IMR-90 (cell line): ENCODE measurements at regions not wholly inside any gene's neighbourhood (a gene's known extent, or its start where the extent isn't known, plus 50 kb on each side); places are given as distances from the start of the nearest gene placed in this dataset.

Experiments
- ATAC-seq: fragments of 200-7000 bp; cut with Tn5 transposase; 2 replicates; pipeline ENCODE4 v1.9.1; 2020; ENCODE audit warnings: low read depth, mild to moderate bottlenecking, moderate library complexity
- BruUV-seq: library from RNA; stranded (reverse); fragments of 400-500 nt; replicated peaks from 2 replicates; lab custom pipeline; 2021; lab: Mats Ljungman, UMichigan
- CTCF ChIA-PET: fragments of 300-600 bp; formaldehyde crosslinking; extraction: SDS; loops from one replicate; lab custom pipeline; 2021; ENCODE audit warnings: antibody characterized with exemption; lab: Yijun Ruan, JAX
- POLR2A ChIA-PET: fragments of 300-600 bp; sonication (Branson Sonifier 250); formaldehyde crosslinking; loops from one replicate; lab custom pipeline; 2022; ENCODE audit warnings: antibody characterized with exemption; ENCODE audit not compliant: unreplicated experiment; lab: Charles Lee
- DNase-seq: peaks from one replicate; pipeline ENCODE4 v3.0.0; 2013
- H2AFZ ChIP-seq: replicated peaks from 2 replicates; pipeline ENCODE3; 2013; ENCODE audit warnings: low read length, mild to moderate bottlenecking; ENCODE audit not compliant: poor library complexity
- H2AK5ac ChIP-seq: 2 replicates; pipeline ENCODE4 v1.6.1; 2013; ENCODE audit warnings: low read depth, low read length, inconsistent platforms
- H2AK9ac ChIP-seq: replicated peaks from 2 replicates; pipeline ENCODE3; 2013; ENCODE audit warnings: mild to moderate bottlenecking, low read depth, low read length, moderate library complexity; ENCODE audit not compliant: poor library complexity
- H2BK120ac ChIP-seq: 2 replicates; pipeline ENCODE4 v1.6.1; 2013; ENCODE audit warnings: low read depth, low read length, inconsistent platforms
- H2BK15ac ChIP-seq: 3 replicates; pipeline ENCODE4 v1.6.1; 2013; ENCODE audit warnings: low read depth, low read length, inconsistent platforms
- H2BK20ac ChIP-seq: 2 replicates; pipeline ENCODE4 v1.6.1; 2013; ENCODE audit warnings: low read depth, mild to moderate bottlenecking, inconsistent platforms, low read length, moderate library complexity
- H2BK5ac ChIP-seq: 2 replicates; pipeline ENCODE4 v1.6.1; 2013; ENCODE audit warnings: mild to moderate bottlenecking, low read depth, low read length, inconsistent platforms; ENCODE audit not compliant: poor library complexity, severe bottlenecking
- H3K14ac ChIP-seq: replicated peaks from 2 replicates; pipeline ENCODE4 v1.6.1; 2013; ENCODE audit warnings: low read depth, low read length, inconsistent platforms
- H3K18ac ChIP-seq: 2 replicates; pipeline ENCODE4 v1.6.1; 2013; ENCODE audit warnings: low read depth, low read length, control low read depth
- H3K23ac ChIP-seq: 2 replicates; pipeline ENCODE4 v1.6.1; 2013; ENCODE audit warnings: low read depth, low read length, inconsistent platforms
- H3K27ac ChIP-seq: 2 replicates; pipeline ENCODE4 v1.5.1; 2013; ENCODE audit warnings: mild to moderate bottlenecking, control low read depth, low read length; ENCODE audit not compliant: insufficient read depth
- H3K27me3 ChIP-seq: 2 replicates; pipeline ENCODE4 v1.6.1; 2013; ENCODE audit warnings: low read length; ENCODE audit not compliant: control insufficient read depth, insufficient read depth
- H3K36me3 ChIP-seq: 2 replicates; pipeline ENCODE4 v1.6.1; 2013; ENCODE audit warnings: low read length, mixed read lengths; ENCODE audit not compliant: control insufficient read depth, insufficient read depth
- H3K4ac ChIP-seq: 2 replicates; pipeline ENCODE4 v1.6.1; 2013; ENCODE audit warnings: low read depth, low read length, inconsistent platforms
- H3K4me1 ChIP-seq: 2 replicates; pipeline ENCODE4 v1.6.1; 2013; ENCODE audit warnings: low read length, mixed read lengths; ENCODE audit not compliant: control insufficient read depth, insufficient read depth
- H3K4me2 ChIP-seq: 2 replicates; pipeline ENCODE4 v1.6.1; 2013; ENCODE audit warnings: low read depth, mild to moderate bottlenecking, control low read depth, low read length, moderate library complexity
- H3K4me3 ChIP-seq: 2 replicates; pipeline ENCODE4 v1.5.1; 2013; ENCODE audit warnings: low read depth, mild to moderate bottlenecking, control low read depth, low read length, moderate library complexity; ENCODE audit not compliant: insufficient read depth
- H3K56ac ChIP-seq: 2 replicates; pipeline ENCODE4 v1.6.1; 2013; ENCODE audit warnings: low read length, inconsistent platforms; ENCODE audit not compliant: insufficient read depth; ENCODE audit errors: extremely low read depth
- H3K79me1 ChIP-seq, 2 experiments: 2 replicates each; pipeline ENCODE4 v1.6.1; 2013; ENCODE audit warnings: low read length in 2 of 2, inconsistent platforms in 1 of 2, low read depth in 1 of 2
- H3K9ac ChIP-seq: 2 replicates; pipeline ENCODE4 v1.6.1; 2013; ENCODE audit warnings: low read depth, low read length, control low read depth
- H3K9me1 ChIP-seq: 2 replicates; pipeline ENCODE4 v1.6.1; 2013; ENCODE audit warnings: low read length, inconsistent platforms; ENCODE audit not compliant: insufficient read depth
- H3K9me3 ChIP-seq: 2 replicates; pipeline ENCODE4 v1.6.1; 2013; ENCODE audit warnings: low read length; ENCODE audit not compliant: control insufficient read depth, insufficient read depth
- H4K20me1 ChIP-seq: 2 replicates; pipeline ENCODE4 v1.6.1; 2013; ENCODE audit warnings: low read length, inconsistent platforms; ENCODE audit not compliant: insufficient read depth
- H4K5ac ChIP-seq: 2 replicates; pipeline ENCODE4 v1.6.1; 2013; ENCODE audit warnings: mild to moderate bottlenecking, low read depth, low read length, control low read depth
- H4K8ac ChIP-seq, 2 experiments: 2 replicates each; pipeline ENCODE4 v1.6.1; 2013; ENCODE audit warnings: low read depth in 2 of 2, low read length in 2 of 2, control low read depth in 1 of 2, inconsistent platforms in 1 of 2
- H4K91ac ChIP-seq: 2 replicates; pipeline ENCODE4 v1.6.1; 2013; ENCODE audit warnings: low read depth, low read length, inconsistent platforms; ENCODE audit not compliant: insufficient read depth
- BHLHE40 ChIP-seq: fragments of 150-350 bp; IDR thresholded peaks from 2 replicates; pipeline ENCODE4 v1.6.1; 2016; ENCODE audit warnings: mild to moderate bottlenecking, low read depth, low read length
- CEBPB ChIP-seq: IDR thresholded peaks from 2 replicates; pipeline ENCODE4 v1.6.1; 2012; ENCODE audit warnings: low read depth, low read length, improper control_type of control experiment
- CHD1 ChIP-seq: IDR thresholded peaks from 2 replicates; pipeline ENCODE4 v1.6.1; 2012; ENCODE audit warnings: low read depth, low read length, improper control_type of control experiment
- CTCF ChIP-seq: conservative IDR thresholded peaks from 2 replicates; pipeline ENCODE4 v1.5.1; 2012; ENCODE audit warnings: mild to moderate bottlenecking, low read depth, low read length, improper control_type of control experiment
- ELK1 ChIP-seq: fragments of 150-350 bp; IDR thresholded peaks from 2 replicates; pipeline ENCODE4 v1.6.1; 2016; ENCODE audit warnings: low read depth, mild to moderate bottlenecking, low read length, moderate library complexity, borderline replicate concordance
- FOS ChIP-seq: fragments of 150-350 bp; IDR thresholded peaks from 2 replicates; pipeline ENCODE4 v1.6.1; 2016; ENCODE audit warnings: low read depth, low read length
- MAFK ChIP-seq: IDR thresholded peaks from 2 replicates; pipeline ENCODE4 v1.6.1; 2012; ENCODE audit warnings: low read depth, low read length, improper control_type of control experiment
- MAZ ChIP-seq: IDR thresholded peaks from 2 replicates; pipeline ENCODE4 v1.6.1; 2012; ENCODE audit warnings: low read depth, mild to moderate bottlenecking, low read length, improper control_type of control experiment, moderate library complexity, borderline replicate concordance
- MXI1 ChIP-seq: IDR thresholded peaks from 2 replicates; pipeline ENCODE4 v1.6.1; 2012; ENCODE audit warnings: low read depth, mild to moderate bottlenecking, low read length, moderate library complexity, borderline replicate concordance
- NFE2L2 ChIP-seq: fragments of 150-350 bp; IDR thresholded peaks from 2 replicates; pipeline ENCODE4 v1.6.1; 2016; ENCODE audit warnings: low read depth, mild to moderate bottlenecking, low read length
- POLR2A ChIP-seq: IDR thresholded peaks from 2 replicates; pipeline ENCODE4 v1.6.1; 2012; ENCODE audit warnings: mild to moderate bottlenecking, low read depth, low read length
- RAD21 ChIP-seq: IDR thresholded peaks from 2 replicates; pipeline ENCODE4 v1.6.1; 2012; ENCODE audit warnings: low read length, improper control_type of control experiment
- RCOR1 ChIP-seq: IDR thresholded peaks from 2 replicates; pipeline ENCODE4 v1.6.1; 2012; ENCODE audit warnings: mild to moderate bottlenecking, low read length, improper control_type of control experiment; ENCODE audit not compliant: insufficient replicate concordance
- RFX5 ChIP-seq: IDR thresholded peaks from 2 replicates; pipeline ENCODE4 v1.8.0; 2012; ENCODE audit warnings: low read depth, mild to moderate bottlenecking, low read length, moderate library complexity
- SMC3 ChIP-seq: fragments of 150-350 bp; IDR thresholded peaks from 2 replicates; pipeline ENCODE4 v1.6.1; 2016; ENCODE audit warnings: low read depth, mild to moderate bottlenecking, antibody characterized with exemption, low read length, moderate library complexity
- USF2 ChIP-seq: fragments of 150-350 bp; IDR thresholded peaks from 2 replicates; pipeline ENCODE4 v1.6.1; 2017; ENCODE audit warnings: mild to moderate bottlenecking, antibody characterized with exemption, low read length, low read depth
- WGBS, 2 experiments: methylation state at CpG; one replicate each; pipeline versions ENCODE4 v1.1.5 to v1.1.7; 2013; ENCODE audit warnings: missing lambda C conversion rate in 2 of 2; ENCODE audit not compliant: insufficient read length in 1 of 2; ENCODE audit errors: extremely low coverage in 2 of 2; 5-methylcytosine and 5-hydroxymethylcytosine counted together
- dilution Hi-C: fragments of 300-500 bp; cut with HindIII; formaldehyde crosslinking; loops from one replicate; pipeline ENCODE4 v1.14.3; 2018; ENCODE audit warnings: low sequenced_read_pairs; ENCODE audit not compliant: unreplicated experiment
- in situ Hi-C: fragments of 300-500 bp; cut with MboI; formaldehyde crosslinking; loops from 3 replicates; pipeline ENCODE4 v1.14.3; 2019; ENCODE audit warnings: low sequenced_read_pairs, inconsistent platforms, mixed read lengths
- intact Hi-C: fragments of 100-400 bp; cut with micrococcal nuclease; formaldehyde crosslinking; loops from 2 replicates; pipeline ENCODE4 v1.10.0; 2022

- no TSS peak for BruUV-seq
- in situ Hi-C loops: no loop called here
Measured at GRCh38 chr18:71849407-71849806, 694.7 kb downstream of the CBLN2 start.

More at GRCh38 chr18:71849407-71849806, 694.7 kb downstream of the CBLN2 start:
- Histone ChIP-seq H2AK9ac (no peak overlapping the region), H2BK20ac (no peak overlapping the region), H3K14ac (no peak overlapping the region), H2AFZ (no peak overlapping the region), H3K4me1 (no peaks in the 10 kb centered on the region), H3K9me3 (peaks cover 6% of the 10 kb centered on the region; the same call in 1 of the 2 replicates), H3K4me3 (no peak overlapping the region), H4K8ac (no peak overlapping the region), H3K27ac (no peak overlapping the region), H4K20me1 (no peaks in the 10 kb centered on the region), H2BK15ac (no peak overlapping the region), H2BK120ac (no peak overlapping the region), H3K4ac (no peak overlapping the region), H3K18ac (no peak overlapping the region), H3K4me2 (no peak overlapping the region), H3K9ac (no peak overlapping the region), H3K56ac (no peak overlapping the region), H3K36me3 (no peaks in the 10 kb centered on the region), H4K91ac (no peak overlapping the region), H2AK5ac (no peak overlapping the region), H3K23ac (no peak overlapping the region), H3K79me1 (no peaks in the 10 kb centered on the region), H4K5ac (no peak overlapping the region), H3K27me3 (no peaks in the 10 kb centered on the region), H2BK5ac (no peak overlapping the region), H3K9me1 (no peaks in the 10 kb centered on the region)
- CTCF ChIA-PET: no interaction called here
- dilution Hi-C loops (no loop called here), intact Hi-C loops (no loop called here)
- no CpG with 5 or more reads among the region's 4 CpGs for WGBS, 2 experiments
- TF ChIP-seq POLR2A (no peak), ELK1 (no peak), MAFK (no peak), USF2 (no peak), BHLHE40 (no peak), NFE2L2 (no peak), CHD1 (no peak), MXI1 (no peak), MAZ (no peak), CEBPB (no peak), SMC3 (no peak), RFX5 (no peak), RAD21 (no peak), RCOR1 (no peak), FOS (no peak), CTCF (no peak)
- ATAC-seq: no peak
- DNase-seq: no peak
- POLR2A ChIA-PET: no interaction called here
